Central memory CD8-positive, alpha-beta T cell (primary cell): ENCODE measurements at regions not wholly inside any gene's neighbourhood (a gene's known extent, or its start where the extent isn't known, plus 50 kb on each side); places are given as distances from the start of the nearest gene placed in this dataset.

ENCODE experiments used
- ATAC-seq: fragments of 150-1000 bp; cut with Tn5 transposase; replicated peaks from 2 replicates; pipeline ENCODE4 v1.10.0; 2022; ENCODE audit warnings: mild to moderate bottlenecking, moderate FRiP score, moderate number of reproducible peaks; ENCODE audit not compliant: poor library complexity, severe bottlenecking; ENCODE audit errors: extremely low read depth
- DNase-seq, 2 donors: peaks; one replicate each; pipeline ENCODE4 v3.0.0; 2021; ENCODE audit warnings: low spot score in 2 of 2
- H3K27ac Mint-ChIP-seq: one replicate; pipeline ENCODE4 v1.8.0; 2022; ENCODE audit warnings: low read depth, mild to moderate bottlenecking, moderate library complexity, mixed read lengths
- H3K27me3 Mint-ChIP-seq: one replicate; pipeline ENCODE4 v1.8.0; 2022; ENCODE audit warnings: mixed read lengths
- H3K36me3 Mint-ChIP-seq: one replicate; pipeline ENCODE4 v1.8.0; 2022; ENCODE audit warnings: mild to moderate bottlenecking, moderate library complexity, mixed read lengths; ENCODE audit not compliant: insufficient read depth
- H3K4me1 Mint-ChIP-seq: one replicate; pipeline ENCODE4 v1.8.0; 2022; ENCODE audit warnings: mixed read lengths
- H3K4me3 Mint-ChIP-seq: one replicate; pipeline ENCODE4 v1.8.0; 2022; ENCODE audit warnings: mild to moderate bottlenecking, moderate library complexity, mixed read lengths
- H3K9me3 Mint-ChIP-seq: one replicate; pipeline ENCODE4 v1.8.0; 2022; ENCODE audit warnings: mixed read lengths

DNA sequence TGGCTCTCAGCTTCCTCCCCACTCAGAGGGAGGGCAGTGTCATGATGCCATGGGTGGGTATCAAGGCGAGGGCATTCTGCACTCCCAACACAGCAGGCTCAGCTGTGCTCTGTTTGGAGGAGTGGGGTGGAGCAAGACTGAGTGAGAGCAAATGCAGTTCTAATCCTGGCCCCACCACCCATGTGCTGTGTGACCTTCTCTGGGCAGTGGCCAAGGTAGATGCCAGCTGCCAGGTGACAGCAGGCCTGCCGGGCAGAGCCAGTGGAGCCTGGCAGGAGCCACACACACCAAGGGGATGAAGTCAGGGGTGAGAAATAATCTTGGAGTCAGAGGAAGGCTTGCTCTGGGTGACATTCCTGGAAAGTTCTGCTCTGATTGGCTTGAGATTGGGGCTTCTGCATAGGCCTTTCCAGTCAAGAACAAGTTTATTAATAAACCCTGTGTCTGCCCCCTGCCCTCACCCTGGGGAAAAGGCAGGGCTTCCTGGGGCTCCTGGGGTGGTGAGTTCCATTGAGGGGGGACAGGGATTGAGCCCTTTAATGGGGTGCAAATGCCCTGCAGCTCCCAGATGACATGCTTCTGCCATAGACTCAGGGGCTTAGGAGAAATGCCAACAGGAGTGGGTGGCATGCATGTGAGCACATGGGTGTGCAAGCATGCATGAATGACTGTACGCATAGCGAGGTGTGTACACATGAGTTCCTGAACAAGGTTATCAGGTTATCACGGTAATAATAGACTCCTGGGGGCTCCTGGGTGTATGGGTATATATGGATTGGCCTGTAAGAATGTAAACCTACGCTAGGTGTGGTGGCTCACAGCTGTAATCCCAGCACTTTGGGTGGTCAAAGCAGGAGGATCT, 134.2 kb downstream of the MRPL14 start:
- Mint-ChIP-seq H3K4me1 (no peaks in the 10 kb centered on the region), H3K4me3 (no peak overlapping the region), H3K9me3 (no peaks in the 10 kb centered on the region), H3K27ac (no peak overlapping the region), H3K36me3 (no peaks in the 10 kb centered on the region), H3K27me3 (peaks cover 10% of the 10 kb centered on the region)
- ATAC-seq (no peak), DNase-seq (no peak)

DNA sequence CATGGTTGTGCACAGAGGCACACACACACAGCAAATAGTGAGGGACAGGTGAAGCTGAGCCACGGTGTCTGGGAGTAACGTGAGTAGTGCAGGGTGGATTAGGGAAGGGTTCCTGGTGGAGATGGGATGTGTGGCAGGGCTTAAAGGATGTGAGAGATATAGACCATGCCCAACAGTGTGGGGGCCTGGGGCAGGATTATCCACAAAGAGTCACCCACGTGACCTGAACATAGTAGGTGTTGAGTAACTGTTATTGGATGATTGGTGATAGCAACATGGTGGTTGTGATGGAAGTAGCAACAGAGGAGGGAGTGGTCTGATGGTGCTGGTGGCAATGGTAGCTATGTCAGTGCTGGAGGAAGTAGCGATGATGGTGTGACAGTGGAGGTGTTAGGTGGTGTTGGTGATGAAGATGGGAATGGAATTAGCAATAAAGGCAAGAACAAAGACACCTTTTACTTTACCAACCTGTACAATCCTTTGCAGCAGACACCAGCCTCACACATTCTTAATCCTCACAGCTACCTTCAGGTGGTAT, 135.1 kb downstream of the MRPL14 start:
- no peaks in the 10 kb centered on the region for H3K36me3 Mint-ChIP-seq
- H3K27ac Mint-ChIP-seq = no peak overlapping the region
- H3K27me3 Mint-ChIP-seq = peaks cover 10% of the 10 kb centered on the region
- no peaks in the 10 kb centered on the region for H3K4me1 Mint-ChIP-seq
- DNase-seq (no peak), ATAC-seq (peak; percentile 40)
- no peak overlapping the region for H3K4me3 Mint-ChIP-seq
- H3K9me3 Mint-ChIP-seq = no peaks in the 10 kb centered on the region

DNA sequence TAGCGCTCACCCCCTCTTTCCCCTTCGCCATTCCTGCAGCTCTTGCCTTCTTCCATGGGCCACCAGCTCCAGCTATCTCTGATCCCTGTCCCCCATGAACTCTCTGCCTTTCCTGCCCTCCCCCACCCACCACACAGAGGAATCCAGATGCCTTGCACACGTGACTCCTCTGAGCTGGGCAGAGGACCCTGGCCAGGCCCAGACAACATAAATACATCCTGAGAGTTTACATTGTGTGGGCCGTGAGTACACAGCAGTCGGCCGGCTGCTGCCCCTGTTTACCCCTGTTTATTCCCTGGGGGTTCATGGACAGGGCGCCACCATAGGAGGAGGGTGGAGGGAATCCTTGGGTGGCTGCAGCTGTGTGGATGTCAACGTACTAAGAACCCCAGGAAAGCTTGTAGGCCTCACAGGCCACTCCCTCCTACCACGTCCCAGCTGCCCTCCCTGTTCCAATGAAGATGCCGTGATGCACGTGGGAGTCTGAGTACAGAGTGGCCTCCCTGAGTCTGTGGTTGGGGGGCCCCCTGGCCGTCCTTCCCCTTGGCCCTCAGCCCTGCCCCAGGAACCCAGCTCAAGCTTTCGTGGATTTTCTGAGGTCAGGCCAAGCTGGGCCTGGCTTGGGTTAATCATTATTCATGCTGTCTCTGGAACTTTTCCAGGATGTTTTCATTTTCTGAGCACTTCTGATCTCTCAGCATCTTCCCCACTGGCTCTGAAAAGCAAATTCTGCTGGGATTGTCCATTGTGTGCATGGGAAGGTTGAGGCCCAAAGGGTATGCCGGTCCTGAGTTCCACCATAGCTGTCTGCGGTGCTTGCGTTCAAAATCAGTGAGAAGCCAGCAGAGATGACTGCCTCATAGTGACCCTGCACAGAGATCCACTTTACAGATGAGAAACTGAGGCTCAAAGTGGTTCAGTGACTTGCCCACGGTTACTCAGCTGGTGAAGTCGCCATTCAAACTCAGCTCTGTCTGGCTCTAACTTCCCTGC, 136.3 kb downstream of the MRPL14 start:
- no peak for DNase-seq
- no peak overlapping the region for H3K4me3 Mint-ChIP-seq
- no peaks in the 10 kb centered on the region for H3K36me3 Mint-ChIP-seq
- H3K27ac Mint-ChIP-seq = no peak overlapping the region
- H3K9me3 Mint-ChIP-seq = no peaks in the 10 kb centered on the region
- no peak for ATAC-seq
- H3K27me3 Mint-ChIP-seq = peaks cover 10% of the 10 kb centered on the region
- no peaks in the 10 kb centered on the region for H3K4me1 Mint-ChIP-seq

DNA sequence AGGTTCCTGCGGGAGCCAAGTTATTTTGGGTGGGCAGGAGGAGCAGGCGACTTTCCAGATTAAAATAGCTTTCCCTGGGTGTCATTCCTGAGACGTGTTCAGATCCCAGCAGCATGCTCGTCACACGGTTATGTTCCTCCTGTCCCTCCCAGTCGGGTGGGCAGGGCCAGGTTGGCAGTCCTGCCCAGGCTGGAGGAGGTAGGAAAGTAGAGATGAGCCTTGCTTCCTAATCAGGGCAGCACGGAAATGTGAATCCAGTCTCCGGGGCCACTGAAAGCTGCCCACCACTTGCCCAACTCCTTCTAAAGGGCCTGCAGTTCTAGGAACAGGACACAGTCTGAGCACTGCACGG, 137.0 kb downstream of the MRPL14 start:
- no peaks in the 10 kb centered on the region for H3K9me3 Mint-ChIP-seq
- no peak overlapping the region for H3K27ac Mint-ChIP-seq
- no peak overlapping the region for H3K4me3 Mint-ChIP-seq
- H3K4me1 Mint-ChIP-seq = no peaks in the 10 kb centered on the region
- H3K36me3 Mint-ChIP-seq = no peaks in the 10 kb centered on the region
- ATAC-seq = no peak
- H3K27me3 Mint-ChIP-seq = peaks cover 10% of the 10 kb centered on the region
- DNase-seq = no peak

DNA sequence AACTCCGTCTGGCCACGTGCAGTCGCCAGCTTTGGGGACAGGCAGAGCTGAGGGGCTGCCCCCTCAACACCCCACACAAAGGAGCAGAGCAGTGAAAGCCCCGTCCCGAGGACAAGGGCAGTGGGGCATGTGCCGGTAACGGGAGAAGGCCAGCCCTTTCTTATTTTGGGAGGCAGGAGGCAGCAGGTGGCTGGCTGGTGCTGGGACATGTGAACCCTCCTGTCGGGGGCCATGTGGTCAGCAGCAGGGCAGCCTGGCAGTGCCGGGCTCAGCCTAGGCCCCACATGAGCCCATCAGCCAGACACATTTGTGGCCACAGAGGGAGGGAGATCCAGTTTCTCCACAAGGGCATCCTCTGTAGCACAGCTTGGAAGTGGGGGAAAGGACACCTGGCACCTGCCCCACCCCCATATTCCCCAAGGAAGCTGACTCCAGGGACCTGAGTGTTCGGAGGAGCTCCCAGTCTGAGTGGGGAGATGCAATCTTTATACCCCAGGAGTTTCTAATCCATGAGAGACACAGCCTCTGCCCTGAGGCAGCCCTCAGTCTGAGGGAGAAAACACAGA, 137.6 kb downstream of the MRPL14 start:
- no peaks in the 10 kb centered on the region for H3K9me3 Mint-ChIP-seq
- DNase-seq = no peak

DNA sequence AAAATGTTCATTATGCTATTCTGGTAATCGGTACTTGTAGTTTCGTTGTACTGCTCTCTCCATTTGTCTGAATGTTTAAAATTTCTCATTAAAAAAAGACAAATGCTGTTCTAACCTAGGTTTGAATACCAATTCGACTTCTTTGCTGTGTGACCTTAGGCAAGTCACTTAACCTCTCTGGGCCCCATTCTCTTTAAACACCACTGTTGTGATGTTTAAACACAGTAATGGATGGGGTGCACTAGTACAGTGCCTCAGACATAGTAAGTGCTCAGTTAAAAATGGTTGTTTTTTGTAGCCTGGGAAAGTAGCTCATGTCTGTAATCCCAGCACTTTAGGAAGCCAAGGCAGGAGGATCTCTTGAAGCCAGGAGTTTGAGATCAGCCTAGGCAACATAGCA, 138.5 kb downstream of the MRPL14 start:
- Mint-ChIP-seq H3K4me3 (no peak overlapping the region), H3K9me3 (no peaks in the 10 kb centered on the region), H3K36me3 (no peaks in the 10 kb centered on the region), H3K4me1 (no peaks in the 10 kb centered on the region), H3K27ac (no peak overlapping the region), H3K27me3 (peaks cover 10% of the 10 kb centered on the region)
- ATAC-seq (no peak), DNase-seq (no peak)

More for the DNA sequence above, 137.6 kb downstream of the MRPL14 start:
- Mint-ChIP-seq H3K36me3 (no peaks in the 10 kb centered on the region), H3K27ac (no peak overlapping the region), H3K4me1 (no peaks in the 10 kb centered on the region), H3K4me3 (no peak overlapping the region), H3K27me3 (peaks cover 10% of the 10 kb centered on the region)
- ATAC-seq = no peak

DNA sequence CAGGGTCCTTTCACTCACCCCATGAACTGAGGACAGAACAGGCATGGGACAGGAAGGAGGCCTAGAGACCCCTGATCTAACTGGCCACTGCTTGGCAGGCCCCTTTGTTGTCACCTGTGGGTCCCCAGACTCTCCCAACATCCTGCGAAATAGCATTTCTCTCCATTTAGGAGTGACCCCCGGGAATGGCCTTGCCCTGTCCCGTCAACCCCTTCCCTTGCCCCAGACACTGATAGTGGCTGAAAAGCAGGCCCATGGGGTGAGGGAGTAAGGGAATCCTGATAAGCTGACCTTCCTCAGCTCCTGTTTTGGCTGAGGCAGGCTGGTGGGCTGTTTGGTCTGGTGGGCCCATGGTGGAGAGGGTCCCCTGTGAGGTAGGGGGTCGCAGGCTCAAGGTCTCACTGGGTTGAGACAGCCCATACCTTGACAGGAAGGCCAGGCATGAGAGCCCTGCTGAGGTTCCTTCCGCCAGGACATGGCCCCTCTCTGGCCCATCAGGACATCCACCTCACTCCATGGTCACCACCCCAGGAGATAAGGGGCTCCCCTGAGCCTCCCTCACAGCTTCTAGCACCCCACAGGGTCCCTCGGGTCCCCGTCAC, 139.3 kb downstream of the MRPL14 start:
- H3K27me3 Mint-ChIP-seq = peaks cover 10% of the 10 kb centered on the region
- no peak for DNase-seq
- ATAC-seq = no peak
- H3K27ac Mint-ChIP-seq = no peak overlapping the region
- H3K4me1 Mint-ChIP-seq = no peaks in the 10 kb centered on the region
- no peaks in the 10 kb centered on the region for H3K36me3 Mint-ChIP-seq
- no peak overlapping the region for H3K4me3 Mint-ChIP-seq
- H3K9me3 Mint-ChIP-seq = no peaks in the 10 kb centered on the region

DNA sequence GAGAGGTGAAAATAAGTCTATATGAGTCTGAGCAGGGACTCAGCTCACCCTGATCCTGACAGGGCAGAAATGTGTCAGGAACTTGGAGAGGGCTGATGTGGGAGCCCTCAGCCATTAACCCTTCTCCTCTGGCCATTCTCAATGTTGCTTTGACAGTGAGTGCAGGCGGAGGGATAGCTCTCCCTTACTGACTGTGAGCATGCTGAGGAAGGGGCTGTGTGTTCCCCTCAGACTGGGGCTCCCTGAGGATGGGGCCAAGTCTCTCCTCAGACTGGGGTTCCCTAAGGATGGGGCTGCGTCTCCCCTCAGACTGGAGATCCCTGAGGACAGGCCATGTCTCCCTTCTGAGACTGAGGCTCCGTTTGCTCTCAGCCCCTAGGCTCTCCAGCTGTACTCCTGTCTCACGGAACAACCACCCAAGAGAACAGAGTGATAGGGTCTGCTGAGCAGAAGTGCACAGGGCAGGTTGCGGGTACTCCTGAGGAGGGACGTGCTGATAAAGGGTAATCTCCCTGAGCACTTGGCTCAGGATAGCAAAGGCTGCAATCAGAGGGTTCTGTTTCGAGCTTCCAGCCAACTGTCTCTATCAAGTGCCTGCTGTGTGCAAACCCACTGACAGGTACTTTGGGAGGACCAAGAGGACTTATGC, 141.0 kb downstream of the MRPL14 start:
- no peaks in the 10 kb centered on the region for H3K4me1 Mint-ChIP-seq
- H3K27me3 Mint-ChIP-seq = peaks cover 10% of the 10 kb centered on the region
- no peak overlapping the region for H3K27ac Mint-ChIP-seq
- DNase-seq (no peak), ATAC-seq (no peak)
- H3K4me3 Mint-ChIP-seq = no peak overlapping the region
- no peaks in the 10 kb centered on the region for H3K9me3 Mint-ChIP-seq
- no peaks in the 10 kb centered on the region for H3K36me3 Mint-ChIP-seq

DNA sequence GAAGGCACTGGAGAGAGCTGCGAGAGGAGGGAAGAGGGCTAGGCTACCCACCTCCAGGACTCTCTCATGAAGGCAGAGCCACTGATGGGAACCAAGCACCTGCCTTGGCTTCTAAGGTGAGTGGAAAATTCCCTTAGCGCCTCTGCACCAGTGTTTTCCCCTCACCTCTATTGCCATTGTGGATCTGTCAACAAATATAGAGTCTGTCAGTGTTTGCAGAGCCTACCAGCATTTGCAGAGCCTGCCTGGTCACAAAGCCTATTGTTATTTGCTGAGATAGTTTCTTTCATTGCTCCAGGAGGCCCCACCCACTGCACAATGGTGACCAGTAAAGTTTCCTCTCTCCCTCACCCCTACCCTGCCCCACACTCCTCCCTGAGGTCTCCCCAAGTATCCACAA, 141.9 kb downstream of the MRPL14 start:
- no peaks in the 10 kb centered on the region for H3K36me3 Mint-ChIP-seq
- ATAC-seq (no peak), DNase-seq (no peak)
- no peak overlapping the region for H3K27ac Mint-ChIP-seq
- H3K4me1 Mint-ChIP-seq = no peaks in the 10 kb centered on the region
- H3K9me3 Mint-ChIP-seq = no peaks in the 10 kb centered on the region
- H3K4me3 Mint-ChIP-seq = no peak overlapping the region
- peaks cover 18% of the 10 kb centered on the region for H3K27me3 Mint-ChIP-seq

DNA sequence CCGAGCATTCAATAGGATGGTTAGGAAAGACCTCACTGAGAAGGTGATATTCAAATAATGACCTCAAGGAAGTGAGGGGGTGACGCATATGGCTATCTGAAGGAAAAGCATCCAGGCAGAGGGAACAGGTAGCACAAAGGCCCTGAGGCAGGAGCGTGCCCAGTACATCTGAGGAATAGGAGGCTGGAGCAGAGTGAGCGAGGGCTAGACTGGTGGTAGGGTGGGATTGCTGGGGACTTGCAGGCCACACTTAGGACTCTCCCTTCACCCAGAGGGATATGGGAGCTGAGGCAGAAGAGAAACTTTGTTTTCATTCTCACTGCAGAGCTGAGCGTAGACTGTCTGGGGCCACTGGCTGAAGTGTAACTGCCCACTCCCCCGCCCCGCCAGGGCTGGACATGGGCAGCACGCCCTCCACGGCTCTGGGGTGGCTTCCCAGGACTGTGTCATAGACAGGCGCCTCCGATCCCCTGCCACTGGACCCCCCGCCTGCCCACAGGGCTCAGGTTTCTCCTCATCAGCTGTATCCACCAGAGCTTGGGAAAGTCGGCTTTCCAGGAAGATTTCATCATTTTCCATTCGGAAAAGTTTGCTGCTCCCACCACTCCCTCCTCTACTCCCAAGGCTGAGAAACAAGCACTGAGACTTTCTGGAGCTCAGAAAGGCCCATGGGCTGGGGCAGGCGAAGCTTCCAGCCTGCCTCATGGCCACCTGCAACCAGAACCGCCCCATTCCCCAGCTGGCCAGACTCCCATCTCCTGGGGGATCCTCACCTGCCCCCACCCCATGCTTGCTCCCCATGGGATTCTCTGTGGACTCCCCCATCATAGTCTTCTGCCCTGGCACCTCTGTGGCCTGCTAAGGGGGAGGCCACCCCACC, 142.6 kb downstream of the MRPL14 start:
- no peaks in the 10 kb centered on the region for H3K4me1 Mint-ChIP-seq
- peaks cover 20% of the 10 kb centered on the region for H3K27me3 Mint-ChIP-seq
- H3K9me3 Mint-ChIP-seq = no peaks in the 10 kb centered on the region
- no peaks in the 10 kb centered on the region for H3K36me3 Mint-ChIP-seq
- no peak overlapping the region for H3K27ac Mint-ChIP-seq
- no peak for ATAC-seq
- no peak overlapping the region for H3K4me3 Mint-ChIP-seq
- DNase-seq = no peak

DNA sequence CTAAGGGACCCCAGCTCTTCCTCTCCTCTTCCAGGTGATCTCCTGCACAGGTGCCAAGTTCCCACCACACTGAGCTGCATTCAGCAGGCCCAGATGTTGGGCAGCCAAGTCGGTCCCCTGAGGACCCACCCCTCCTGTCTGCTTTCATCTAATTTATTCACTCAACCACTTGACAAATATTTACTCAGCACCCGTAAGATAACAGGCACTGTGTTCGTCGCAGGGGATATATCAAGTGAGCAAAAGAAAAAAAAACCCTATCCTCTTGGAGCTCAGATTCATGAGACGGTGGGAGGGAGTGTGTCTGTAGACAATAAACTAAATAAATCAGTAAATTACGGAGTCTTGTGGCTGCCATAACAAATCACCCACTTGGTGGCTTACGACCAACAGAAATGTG, 143.6 kb downstream of the MRPL14 start:
- no peaks in the 10 kb centered on the region for H3K36me3 Mint-ChIP-seq
- no peak overlapping the region for H3K27ac Mint-ChIP-seq
- peaks cover 19% of the 10 kb centered on the region for H3K27me3 Mint-ChIP-seq
- DNase-seq (no peak), ATAC-seq (no peak)
- no peak overlapping the region for H3K4me3 Mint-ChIP-seq
- no peaks in the 10 kb centered on the region for H3K9me3 Mint-ChIP-seq
- H3K4me1 Mint-ChIP-seq = no peaks in the 10 kb centered on the region
